Heart right ventricle (tissue), 16 donors: ENCODE measurements at regions not wholly inside any gene's neighbourhood (a gene's known extent, or its start where the extent isn't known, plus 50 kb on each side); places are given as distances from the start of the nearest gene placed in this dataset.

Experiments used
- ATAC-seq, 8 donors: fragments of 200-7000 bp; cut with Tn5 transposase; one replicate each; pipeline ENCODE4 v1.9.1; 2020; ENCODE audit warnings: mild to moderate bottlenecking in 8 of 8, moderate library complexity in 8 of 8, moderate number of reproducible peaks in 1 of 8
- DNase-seq, 2 donors: peaks; one replicate each; pipeline ENCODE4 v3.0.0-alpha.2; 2020
- H3K27ac ChIP-seq, 10 donors: fragments of 200-600 bp; sonication (generic) in 2 of 10; one replicate each; pipeline versions ENCODE4 v1.5.0 to v1.8.0; 2020 to 2022; ENCODE audit warnings: mild to moderate bottlenecking in 3 of 10
- H3K27me3 ChIP-seq, 7 donors: fragments of 200-600 bp; one replicate each; pipeline ENCODE4 v1.8.0; 2021 to 2022; ENCODE audit warnings: mild to moderate bottlenecking in 2 of 7
- H3K36me3 ChIP-seq, 9 donors: fragments of 200-600 bp; sonication (generic) in 1 of 9; one replicate each; pipeline versions ENCODE4 v1.5.0 to v1.8.0; 2020 to 2022; ENCODE audit warnings: mild to moderate bottlenecking in 2 of 9
- H3K4me1 ChIP-seq, 9 donors: fragments of 200-600 bp; sonication (generic) in 1 of 9; one replicate each; pipeline versions ENCODE4 v1.5.0 to v1.8.0; 2020 to 2022; ENCODE audit warnings: mild to moderate bottlenecking in 4 of 9
- H3K4me3 ChIP-seq, 10 donors: fragments of 200-600 bp; sonication (generic) in 2 of 10; one replicate each; pipeline versions ENCODE4 v1.5.0 to v1.8.0; 2020 to 2022; ENCODE audit warnings: mild to moderate bottlenecking in 7 of 10, moderate library complexity in 2 of 10
- H3K9me3 ChIP-seq, 11 donors: fragments of 200-600 bp in 10 of 11; sonication (generic) in 2 of 11; one replicate each; pipeline versions ENCODE4 v1.5.0 to v1.8.0; 2013 to 2022; ENCODE audit warnings: mild to moderate bottlenecking in 2 of 11, control low read depth in 1 of 11, moderate library complexity in 1 of 11
- CTCF ChIP-seq, 9 donors: fragments of 200-600 bp; sonication (generic) in 2 of 9; IDR thresholded peaks; one replicate each; pipeline versions ENCODE4 v1.5.0 to v1.8.0; 2021 to 2022; ENCODE audit warnings: antibody characterized with exemption in 9 of 9, mild to moderate bottlenecking in 5 of 9, moderate library complexity in 1 of 9
- WGBS, 2 donors: extraction: QIAGEN DNeasy Blood & Tissue Kit; methylation state at CpG; one replicate each; pipeline ENCODE4 v1.1.7; 2013; ENCODE audit warnings: inconsistent platforms in 1 of 2; 5-methylcytosine and 5-hydroxymethylcytosine counted together
- intact Hi-C, 10 donors: fragments of 100-400 bp; cut with DNase I; formaldehyde crosslinking; loops; one replicate each; pipeline versions ENCODE4 v1.11.1 to v1.14.2; 2022
- donor health status: Arrhythmogenic right ventricular cardiomyopathy.
- donor health status: ischemic (EF 13 %, LVEDD 7.1; RV severe dilation, severe dysfunction).
- donor health status: healthy with polysubstance abuse.
- donor health status: DM: no; HTN: yes; CAD: no.
- donor health status: DM: no; HTN: no; CAD: no.
- donor health status: ischemic (EF 25% LVEDD 6.9; RV normal size, moderate dysfunction).
- donor health status: ischemic (EF 25% LVEDD 5.7; RV mildly dilated, moderate dysfunction).
- donor health status: healthy.
- donor health status: DM: yes; HTN: yes; CAD: no.
- donor health status: Ischemic cardiomyopathy.
- donor health status: ischemic (EF 35%, LVEDD 5.7; RV mildly dilated, moderate dysfunction).
- donor health status: nonischemic (EF 11% LVEDD 7.7; RV severe dilation, severe dysfunction).
- donor health status: DM: yes; HTN: yes; CAD: no.
- donor health status: PGD.
- donor health status: ischemic (EF 29% LVEDD 5.4; RV normal size, mild dysfunction).
- donor health status: nonischemic (EF 23%, LVEDD 6.1; RV moderate dilation, normal function).

- no peak overlapping the region for H3K27ac ChIP-seq
- ATAC-seq (no peak), DNase-seq (no peak)
- WGBS, 2 donors = 71 to 77% methylated on average over 3 of the region's 3 CpGs
- no peaks in the 10 kb centered on the region for H3K36me3 ChIP-seq
- intact Hi-C loops = no loop called here
- no peak for TF ChIP-seq CTCF (IDR thresholded peaks at IDR 0.05)
- H3K27me3 ChIP-seq = no peaks in the 10 kb centered on the region
- H3K4me1 ChIP-seq = no peaks in the 10 kb centered on the region
- H3K9me3 ChIP-seq = no peaks in the 10 kb centered on the region
- no peak overlapping the region for H3K4me3 ChIP-seq
Measured at GRCh38 chr3:62995119-62995518, 119.9 kb upstream of the CADPS start.

- Histone ChIP-seq H3K4me3 (no peak overlapping the region), H3K27ac (no peak overlapping the region), H3K9me3 (no peaks in the 10 kb centered on the region), H3K36me3 (no peaks in the 10 kb centered on the region), H3K27me3 (no peaks in the 10 kb centered on the region), H3K4me1 (no peaks in the 10 kb centered on the region)
- DNase-seq (no peak), ATAC-seq (no peak)
- intact Hi-C loops = no loop called here
- 78 to 86% methylated on average over 2 of the region's 2 CpGs for WGBS, 2 donors
- TF ChIP-seq CTCF (IDR thresholded peaks at IDR 0.05) = no peak
Measured at GRCh38 chr3:62995530-62995929, 120.3 kb upstream of the CADPS start.

- Histone ChIP-seq H3K36me3 (no peaks in the 10 kb centered on the region), H3K27ac (no peak overlapping the region), H3K27me3 (no peaks in the 10 kb centered on the region), H3K9me3 (peaks cover 0 to 2% (median 0%) of the 10 kb centered on the region in 11 donors), H3K4me1 (no peaks in the 10 kb centered on the region), H3K4me3 (no peak overlapping the region)
- WGBS, 2 donors = 78 to 90% methylated on average over 2 of the region's 2 CpGs
- no peak for ATAC-seq
- intact Hi-C loops = no loop called here
- TF ChIP-seq CTCF (IDR thresholded peaks at IDR 0.05) = no peak
- DNase-seq = no peak
Measured at GRCh38 chr3:62997369-62997768, 122.2 kb upstream of the CADPS start.

GRCh38 chr3:62999158-62999557, 123.9 kb upstream of the CADPS start:
- no peak overlapping the region for H3K27ac ChIP-seq
- no peaks in the 10 kb centered on the region for H3K36me3 ChIP-seq
- H3K4me1 ChIP-seq = no peaks in the 10 kb centered on the region
- TF ChIP-seq CTCF (IDR thresholded peaks at IDR 0.05) = no peak
- H3K9me3 ChIP-seq = peaks cover 0 to 16% (median 0%) of the 10 kb centered on the region in 11 donors
- DNase-seq (no peak), ATAC-seq (no peak)
- intact Hi-C loops = no loop called here
- no peaks in the 10 kb centered on the region for H3K27me3 ChIP-seq
- WGBS, 2 donors = 33 to 40% methylated on average over 2 of the region's 2 CpGs
- H3K4me3 ChIP-seq = no peak overlapping the region

- H3K9me3 ChIP-seq = peaks cover 0 to 16% (median 0%) of the 10 kb centered on the region in 11 donors
- WGBS, 2 donors = 48 to 62% methylated on average over 1 of the region's 1 CpG
- DNase-seq (no peak), ATAC-seq (no peak)
- H3K36me3 ChIP-seq = no peaks in the 10 kb centered on the region
- H3K4me3 ChIP-seq = no peak overlapping the region
- TF ChIP-seq CTCF (IDR thresholded peaks at IDR 0.05) = no peak
- H3K4me1 ChIP-seq = no peaks in the 10 kb centered on the region
- H3K27ac ChIP-seq = no peak overlapping the region
- intact Hi-C loops = no loop called here
- no peaks in the 10 kb centered on the region for H3K27me3 ChIP-seq
Measured at GRCh38 chr3:62999791-63000190, 124.6 kb upstream of the CADPS start.
